ENCODE measurements at regions not wholly inside any gene's neighbourhood (a gene's known extent, or its start where the extent isn't known, plus 50 kb on each side); places are given as distances from the start of the nearest gene placed in this dataset.

DNA sequence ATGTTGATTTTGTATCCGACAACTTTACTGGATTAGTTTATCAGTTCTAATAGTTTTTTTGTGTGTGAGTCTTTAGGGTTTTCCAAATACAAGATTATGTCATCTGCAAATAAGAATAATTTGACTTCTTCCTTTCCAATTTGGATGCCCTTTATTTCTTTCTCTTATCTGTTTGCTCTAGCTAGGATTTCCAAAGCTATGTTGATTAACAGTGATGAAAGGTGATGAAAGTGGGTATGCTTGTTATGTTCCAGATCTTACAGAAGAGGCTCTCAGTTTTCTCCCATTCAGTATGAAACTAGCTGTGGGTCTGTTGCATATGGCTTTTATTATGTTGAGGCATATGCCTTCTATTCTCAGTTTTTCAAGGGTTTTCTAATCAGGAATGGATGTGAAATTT, 56.4 kb upstream of the CHRNB4 start:
- no peak for TF ChIP-seq EZH2 (IDR thresholded peaks at IDR 0.05; ENCODE audit: low read length)
- TF ChIP-seq, protein P1, sequence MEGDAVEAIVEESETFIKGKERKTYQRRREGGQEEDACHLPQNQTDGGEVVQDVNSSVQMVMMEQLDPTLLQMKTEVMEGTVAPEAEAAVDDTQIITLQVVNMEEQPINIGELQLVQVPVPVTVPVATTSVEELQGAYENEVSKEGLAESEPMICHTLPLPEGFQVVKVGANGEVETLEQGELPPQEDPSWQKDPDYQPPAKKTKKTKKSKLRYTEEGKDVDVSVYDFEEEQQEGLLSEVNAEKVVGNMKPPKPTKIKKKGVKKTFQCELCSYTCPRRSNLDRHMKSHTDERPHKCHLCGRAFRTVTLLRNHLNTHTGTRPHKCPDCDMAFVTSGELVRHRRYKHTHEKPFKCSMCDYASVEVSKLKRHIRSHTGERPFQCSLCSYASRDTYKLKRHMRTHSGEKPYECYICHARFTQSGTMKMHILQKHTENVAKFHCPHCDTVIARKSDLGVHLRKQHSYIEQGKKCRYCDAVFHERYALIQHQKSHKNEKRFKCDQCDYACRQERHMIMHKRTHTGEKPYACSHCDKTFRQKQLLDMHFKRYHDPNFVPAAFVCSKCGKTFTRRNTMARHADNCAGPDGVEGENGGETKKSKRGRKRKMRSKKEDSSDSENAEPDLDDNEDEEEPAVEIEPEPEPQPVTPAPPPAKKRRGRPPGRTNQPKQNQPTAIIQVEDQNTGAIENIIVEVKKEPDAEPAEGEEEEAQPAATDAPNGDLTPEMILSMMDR (optimal IDR thresholded peaks at IDR 0.05 in 1 of 3, IDR thresholded peaks at IDR 0.05 in 1 of 3, conservative IDR thresholded peaks at IDR 0.05 in 1 of 3; ENCODE audit: extremely low read depth in 1 of 3, insufficient read depth in 2 of 3, low read length in 3 of 3) = no peak
